SK-N-SH treated with all-trans-retinoic acid at 6 μM for 48 hours (cell line): ENCODE measurements at regions not wholly inside any gene's neighbourhood (a gene's known extent, or its start where the extent isn't known, plus 50 kb on each side); places are given as distances from the start of the nearest gene placed in this dataset.

Experiments used
- ATAC-seq: fragments of 200-7000 bp; cut with Tn5 transposase; 3 replicates; pipeline ENCODE4 v1.9.1; 2020; ENCODE audit warnings: mild to moderate bottlenecking, moderate library complexity
- ARNTL ChIP-seq: fragments of 450-650 bp; formaldehyde crosslinking; IDR thresholded peaks from 2 replicates; pipeline ENCODE4 v1.5.0; 2020; ENCODE audit warnings: low read depth, mild to moderate bottlenecking, moderate library complexity, borderline replicate concordance
- BACH2 ChIP-seq: fragments of 250-450 bp; sonication (Bioruptor Pico); IDR thresholded peaks from 2 replicates; pipeline ENCODE4 v1.9.0; 2021; ENCODE audit warnings: mild to moderate bottlenecking, borderline replicate concordance
- CREB5 ChIP-seq: fragments of 250-450 bp; sonication (Bioruptor Pico); IDR thresholded peaks from 2 replicates; pipeline ENCODE4 v1.5.1; 2020; ENCODE audit warnings: low read depth, mild to moderate bottlenecking, moderate library complexity
- CSDC2 ChIP-seq: fragments of 250-450 bp; sonication (Bioruptor Pico); IDR thresholded peaks from 2 replicates; pipeline ENCODE4 v1.5.0; 2020; ENCODE audit warnings: mild to moderate bottlenecking, moderate library complexity
- CSRNP3 ChIP-seq: fragments of 250-450 bp; sonication (Bioruptor Pico); IDR thresholded peaks from 2 replicates; pipeline ENCODE4 v1.5.1; 2021; ENCODE audit warnings: mild to moderate bottlenecking, moderate library complexity
- ESRRG ChIP-seq: fragments of 250-450 bp; sonication (Bioruptor Pico); IDR thresholded peaks from 2 replicates; pipeline ENCODE4 v1.6.1; 2021; ENCODE audit warnings: mild to moderate bottlenecking
- GLIS3 ChIP-seq: fragments of 250-450 bp; sonication (Bioruptor Pico); IDR thresholded peaks from 2 replicates; pipeline ENCODE4 v1.5.0; 2020; ENCODE audit warnings: mild to moderate bottlenecking, moderate library complexity
- ISL1 ChIP-seq: fragments of 250-450 bp; sonication (Bioruptor Pico); IDR thresholded peaks from 2 replicates; pipeline ENCODE4 v2.1.2; 2022; ENCODE audit warnings: mild to moderate bottlenecking, moderate library complexity
- OSR1 ChIP-seq: fragments of 250-450 bp; sonication (Bioruptor Pico); IDR thresholded peaks from 2 replicates; pipeline ENCODE4 v1.8.0; 2022; ENCODE audit warnings: moderate library complexity, mild to moderate bottlenecking, inconsistent platforms
- PATZ1 ChIP-seq: fragments of 250-450 bp; sonication (Bioruptor Pico); IDR thresholded peaks from 2 replicates; pipeline ENCODE4 v1.8.0; 2020; ENCODE audit warnings: mild to moderate bottlenecking, moderate library complexity, borderline replicate concordance
- POU6F1 ChIP-seq: fragments of 250-450 bp; sonication (Bioruptor Pico); IDR thresholded peaks from 2 replicates; pipeline ENCODE4 v1.8.0; 2021; ENCODE audit warnings: low read depth, mild to moderate bottlenecking, moderate library complexity, borderline replicate concordance
- PPARA ChIP-seq: fragments of 250-450 bp; sonication (Bioruptor Pico); IDR thresholded peaks from 2 replicates; pipeline ENCODE4 v1.5.0; 2020; ENCODE audit warnings: mild to moderate bottlenecking, borderline replicate concordance
- RARB ChIP-seq: fragments of 250-450 bp; sonication (Bioruptor Pico); IDR thresholded peaks from 2 replicates; pipeline ENCODE4 v1.8.0; 2021; ENCODE audit warnings: mild to moderate bottlenecking, moderate library complexity
- SNAI2 ChIP-seq: fragments of 250-450 bp; sonication (Bioruptor Pico); IDR thresholded peaks from 2 replicates; pipeline ENCODE4 v1.5.0; 2020; ENCODE audit warnings: mild to moderate bottlenecking, moderate library complexity
- TCF4 ChIP-seq: fragments of 250-450 bp; sonication (Bioruptor Pico); IDR thresholded peaks from 2 replicates; pipeline ENCODE4 v1.8.0; 2021; ENCODE audit warnings: mild to moderate bottlenecking, moderate library complexity, borderline replicate concordance
- TOX ChIP-seq: fragments of 250-450 bp; sonication (Bioruptor Pico); IDR thresholded peaks from 2 replicates; pipeline ENCODE4 v1.8.0; 2021; ENCODE audit warnings: mild to moderate bottlenecking, moderate library complexity, borderline replicate concordance
- TSHZ2 ChIP-seq: fragments of 250-450 bp; sonication (Bioruptor Pico); IDR thresholded peaks from 2 replicates; pipeline ENCODE4 v1.5.0; 2020; ENCODE audit warnings: mild to moderate bottlenecking, moderate library complexity
- ZC3H10 ChIP-seq: fragments of 250-450 bp; sonication (Bioruptor Pico); IDR thresholded peaks from 2 replicates; pipeline ENCODE4 v1.5.1; 2021; ENCODE audit warnings: mild to moderate bottlenecking, moderate library complexity
- ZFP3 ChIP-seq: fragments of 250-450 bp; sonication (Bioruptor Pico); IDR thresholded peaks from 2 replicates; pipeline ENCODE4 v1.5.0; 2020; ENCODE audit warnings: mild to moderate bottlenecking, moderate library complexity
- ZFP30 ChIP-seq: fragments of 450-650 bp; formaldehyde crosslinking; IDR thresholded peaks from 2 replicates; pipeline ENCODE4 v1.5.0; 2022; ENCODE audit warnings: mild to moderate bottlenecking, moderate library complexity
- ZNF565 ChIP-seq: fragments of 450-650 bp; formaldehyde crosslinking; conservative IDR thresholded peaks from 2 replicates; pipeline ENCODE4 v1.5.0; 2020; ENCODE audit warnings: low read depth, mild to moderate bottlenecking, moderate library complexity
- ZNF70 ChIP-seq: fragments of 450-650 bp; formaldehyde crosslinking; IDR thresholded peaks from 2 replicates; pipeline ENCODE4 v1.5.0; 2020; ENCODE audit warnings: mild to moderate bottlenecking, moderate library complexity
- ZNF8 ChIP-seq: fragments of 450-650 bp; formaldehyde crosslinking; IDR thresholded peaks from 2 replicates; pipeline ENCODE4 v1.5.0; 2020; ENCODE audit warnings: mild to moderate bottlenecking, moderate library complexity

GRCh38 chr11:27848423-27848822, 148.2 kb upstream of the BDNF start:
- no peak for ATAC-seq
- TF ChIP-seq ARNTL (CRISPR knock-in tag) = no peak
- no peak for TF ChIP-seq OSR1 (CRISPR knock-in tag)
- no peak for TF ChIP-seq ESRRG (CRISPR knock-in tag)
- TF ChIP-seq CSDC2 (CRISPR knock-in tag) = no peak
- TF ChIP-seq CREB5 = no peak
- TF ChIP-seq ZNF70 (CRISPR knock-in tag) = no peak
- TF ChIP-seq PATZ1 (CRISPR knock-in tag) = no peak
- no peak for TF ChIP-seq TCF4 (CRISPR knock-in tag)
- no peak for TF ChIP-seq POU6F1
- TF ChIP-seq BACH2 = no peak
- TF ChIP-seq ISL1 (CRISPR knock-in tag) = no peak
- no peak for TF ChIP-seq ZFP3
- TF ChIP-seq ZNF8 (CRISPR knock-in tag) = no peak
- TF ChIP-seq TOX (CRISPR knock-in tag) = no peak
- no peak for TF ChIP-seq SNAI2

- no peak for TF ChIP-seq BACH2
- TF ChIP-seq ISL1 (CRISPR knock-in tag) = no peak
- no peak for TF ChIP-seq ZNF70 (CRISPR knock-in tag)
- no peak for TF ChIP-seq ESRRG (CRISPR knock-in tag)
- TF ChIP-seq GLIS3 (CRISPR knock-in tag) = no peak
- TF ChIP-seq SNAI2 = no peak
- no peak for TF ChIP-seq CSRNP3 (CRISPR knock-in tag)
- TF ChIP-seq ARNTL (CRISPR knock-in tag) = no peak
- TF ChIP-seq TOX (CRISPR knock-in tag) = no peak
- no peak for TF ChIP-seq ZNF565 (CRISPR knock-in tag)
- TF ChIP-seq ZFP30 (CRISPR knock-in tag) = no peak
- no peak for TF ChIP-seq CREB5
- TF ChIP-seq POU6F1 = no peak
- TF ChIP-seq OSR1 (CRISPR knock-in tag) = no peak
- TF ChIP-seq TSHZ2 = no peak
- no peak for TF ChIP-seq TCF4 (CRISPR knock-in tag)
- TF ChIP-seq PPARA (CRISPR knock-in tag) = no peak
- no peak for TF ChIP-seq CSDC2 (CRISPR knock-in tag)
- no peak for TF ChIP-seq ZC3H10
- TF ChIP-seq RARB = no peak
- ATAC-seq = no peak
These were observed 147.2 kb upstream of the BDNF start for GRCh38 chr11:27847496-27847895.
